Stimulated activated CD8-positive, alpha-beta memory T cell treated with anti-CD3 and anti-CD28 coated beads, Interleukin-4, amount 100 ng/mL, for 48 hours (primary cell): ENCODE measurements at regions not wholly inside any gene's neighbourhood (a gene's known extent, or its start where the extent isn't known, plus 50 kb on each side); places are given as distances from the start of the nearest gene placed in this dataset.
"Not testable (repeated sequence)": the region's sequence is repeated elsewhere in the genome, so short reads cannot be mapped to it uniquely, and the experiment has no call there.

ENCODE experiments used
- DNase-seq: peaks from one replicate; pipeline ENCODE4 v3.0.0-alpha.2; 2020

DNA sequence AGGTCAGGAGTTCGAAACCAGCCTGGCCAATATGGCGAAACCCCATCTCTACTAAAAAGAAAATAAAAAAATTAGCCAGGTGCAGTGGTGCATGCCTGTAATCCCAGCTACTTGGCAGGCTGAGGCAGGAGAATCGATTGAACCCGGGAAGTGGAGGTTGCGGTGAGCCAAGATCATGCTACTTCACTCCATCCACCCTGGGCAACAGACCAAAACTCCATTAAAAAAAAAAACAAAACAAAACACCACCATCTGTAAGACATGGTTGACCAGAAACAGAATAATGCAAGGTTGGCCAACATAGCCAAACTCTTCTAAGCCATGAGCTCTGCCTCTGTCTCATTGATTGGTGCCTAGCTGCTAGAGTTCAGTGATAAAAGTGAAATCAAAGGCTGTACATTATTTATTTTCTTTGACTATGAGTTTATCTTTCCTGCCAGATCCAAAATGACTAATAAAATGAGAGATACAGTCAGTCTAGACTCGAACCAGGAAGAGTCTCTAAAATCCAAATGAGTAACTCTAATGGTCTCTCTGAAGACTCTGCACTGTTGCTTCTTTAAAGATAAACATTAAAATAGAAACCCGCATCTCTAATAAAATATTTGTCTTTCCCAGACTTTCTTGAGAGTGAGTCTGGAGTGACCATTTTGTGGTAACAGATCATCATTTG, 404.7 kb downstream of the DAD1 start:
- no peak for DNase-seq

DNA sequence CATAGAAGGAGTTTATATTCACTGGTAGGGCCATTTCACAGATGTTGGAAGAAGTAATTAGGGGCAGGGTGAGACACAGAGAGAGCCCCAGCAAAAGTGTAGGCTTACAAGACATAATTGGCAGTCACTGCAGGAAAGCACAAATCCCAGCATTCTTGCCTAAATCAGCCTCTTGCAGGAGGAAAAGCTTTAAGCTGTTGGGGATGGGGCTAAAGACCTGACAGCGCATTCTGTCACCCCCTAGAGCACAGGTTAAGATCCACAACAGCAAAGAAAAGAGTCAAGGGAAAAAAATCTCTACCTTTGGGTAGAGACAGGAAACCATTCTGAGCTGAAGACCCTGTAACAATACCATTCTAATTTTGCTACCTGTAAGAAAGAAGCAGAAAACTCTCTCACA, 409.0 kb downstream of the DAD1 start:
- no peak for DNase-seq

DNA sequence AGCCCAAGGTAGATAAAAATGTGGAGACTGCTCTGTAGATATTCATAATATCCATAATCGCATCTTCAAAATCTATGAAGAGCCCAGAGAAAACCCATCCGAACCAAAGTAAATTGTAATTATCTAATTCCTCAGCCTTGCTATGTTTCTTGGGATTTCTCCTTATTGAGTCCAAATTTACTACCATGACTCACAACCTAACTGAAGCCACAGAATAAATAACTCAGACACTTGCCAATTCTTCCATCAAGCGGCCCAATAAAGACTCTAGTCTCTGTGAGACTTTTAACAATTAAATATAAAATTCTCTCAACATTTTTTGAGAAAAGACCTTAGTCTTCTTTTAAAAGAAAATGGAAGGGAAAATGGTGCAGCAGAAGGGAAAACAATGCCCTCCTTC, 409.8 kb downstream of the DAD1 start:
- no peak for DNase-seq

DNA sequence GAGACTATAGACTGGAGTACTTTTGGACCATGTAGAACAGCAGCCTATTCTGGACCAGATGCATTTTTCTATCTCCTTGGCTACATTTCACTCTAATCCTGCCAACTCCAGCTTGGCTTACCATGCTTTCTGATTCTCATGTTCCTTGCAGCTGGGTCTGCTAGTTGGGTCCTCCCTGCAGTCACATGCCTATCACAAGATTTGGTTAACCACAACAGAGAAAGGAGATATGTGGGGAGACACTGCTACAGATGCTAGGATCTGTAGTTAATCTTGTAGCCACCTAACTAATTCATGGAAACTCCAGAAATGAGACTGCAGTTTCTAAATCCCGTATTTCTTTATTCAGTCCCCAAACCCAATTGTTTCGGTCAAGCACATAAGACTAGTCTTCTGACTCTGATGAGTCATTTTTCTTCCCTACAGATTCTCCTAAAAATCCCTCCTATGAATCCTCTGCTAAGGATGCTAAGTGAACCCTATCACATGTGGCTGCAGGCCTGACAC, 410.6 kb downstream of the DAD1 start:
- DNase-seq, result no peak

- no peak for DNase-seq
Observed at GRCh38 chr14:22177870-22178269, 411.2 kb downstream of the DAD1 start.

- no peak for DNase-seq
Observed at GRCh38 chr14:22176957-22177356, 412.1 kb downstream of the DAD1 start.

DNA sequence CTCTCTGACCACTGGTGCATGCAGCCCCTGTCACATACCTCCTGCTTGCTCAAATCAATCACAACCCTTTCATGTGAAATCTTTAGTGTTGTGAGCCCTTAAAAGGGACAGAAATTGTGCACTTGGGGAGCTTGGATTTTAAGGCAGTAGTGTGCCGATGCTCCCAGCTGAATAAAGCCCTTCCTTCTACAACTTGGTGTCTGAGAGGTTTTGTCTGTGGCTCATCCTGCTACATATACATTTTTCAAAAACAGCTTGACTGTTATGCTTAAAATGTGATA, 413.8 kb downstream of the DAD1 start:
- DNase-seq, result not testable (repeated sequence)

GRCh38 chr14:22174412-22175277, 414.4 kb downstream of the DAD1 start:
- DNase-seq, result no peak

GRCh38 chr14:22168092-22168955, 420.7 kb downstream of the DAD1 start:
- DNase-seq, result no peak

GRCh38 chr14:22164616-22165015, 424.4 kb downstream of the DAD1 start:
- no peak for DNase-seq

DNA sequence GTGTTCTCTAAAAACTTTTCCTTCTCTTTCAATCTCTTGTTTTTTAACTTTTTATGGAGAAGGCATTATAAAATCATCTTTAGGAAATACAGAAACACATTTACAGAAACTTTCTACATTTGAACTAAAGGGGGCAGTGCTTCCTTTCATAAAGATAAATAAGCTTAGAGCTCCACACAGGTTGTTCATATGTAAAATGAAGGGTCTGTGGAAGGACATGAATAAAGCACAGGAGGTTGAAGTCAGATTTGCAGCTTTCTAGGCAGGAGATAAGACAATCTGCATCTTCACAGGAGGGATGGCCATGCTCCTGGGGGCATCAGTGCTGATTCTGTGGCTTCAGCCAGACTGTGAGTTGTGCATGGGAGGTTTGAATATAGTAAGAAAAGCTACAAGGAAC, 426.0 kb downstream of the DAD1 start:
- no peak for DNase-seq

DNA sequence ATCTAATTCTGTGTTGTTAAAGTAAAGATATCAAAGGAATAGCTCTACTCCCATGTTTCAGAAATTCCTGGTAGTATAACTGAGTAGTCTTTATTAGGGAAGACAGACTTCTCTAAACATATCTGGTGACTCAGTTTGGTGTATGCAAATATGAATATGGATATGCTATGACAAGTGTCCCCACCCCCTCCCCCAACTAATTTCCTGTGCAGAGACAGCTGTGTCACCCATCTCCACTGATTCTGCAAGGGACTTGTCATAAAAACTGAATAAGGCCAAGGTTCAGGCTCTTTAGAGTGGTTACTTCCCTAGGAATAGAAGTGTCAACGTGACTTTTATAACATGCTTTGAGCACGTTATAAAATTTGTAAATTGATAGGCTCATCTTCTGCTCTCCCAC, 429.1 kb downstream of the DAD1 start:
- no peak for DNase-seq

- no peak for DNase-seq
Observed at GRCh38 chr14:22159099-22159498, 429.9 kb downstream of the DAD1 start.

DNA sequence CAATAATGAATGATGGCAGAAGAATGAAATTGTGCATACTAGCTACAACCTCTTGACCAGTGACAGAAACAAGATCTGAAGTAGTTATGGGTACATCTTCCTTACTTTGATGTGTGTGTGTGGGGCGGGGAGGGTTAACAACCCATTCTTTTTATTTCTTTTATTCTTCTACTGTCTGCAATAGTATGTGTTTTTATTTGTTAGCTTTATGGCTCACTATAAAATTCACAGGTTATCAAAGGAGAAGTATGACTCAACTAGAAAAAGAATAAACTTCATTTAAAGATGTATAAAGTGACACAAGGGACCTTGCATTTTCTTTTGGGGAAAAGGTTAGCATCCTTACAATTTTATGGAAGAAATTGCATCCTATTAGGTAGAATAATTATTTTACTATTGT, 430.5 kb downstream of the DAD1 start:
- no peak for DNase-seq

DNA sequence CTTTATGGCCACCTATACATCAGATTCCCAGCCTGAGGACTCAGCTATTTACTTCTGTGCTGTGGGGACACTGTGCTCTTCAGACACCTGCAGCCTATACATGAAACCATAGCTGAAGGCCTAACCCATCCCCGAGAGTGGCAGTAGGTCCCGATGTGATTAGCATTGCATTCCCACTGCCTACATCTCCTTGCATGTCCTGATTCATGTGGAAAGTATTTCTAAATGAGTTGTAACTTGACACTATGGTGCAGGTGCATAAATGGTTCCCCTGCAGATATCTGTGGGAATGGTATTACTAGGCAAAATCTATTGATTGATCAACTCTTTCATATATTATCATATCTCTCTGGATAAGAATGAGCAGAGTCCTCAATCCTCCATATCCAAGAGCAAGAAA, 433.5 kb downstream of the DAD1 start:
- DNase-seq, result no peak

DNA sequence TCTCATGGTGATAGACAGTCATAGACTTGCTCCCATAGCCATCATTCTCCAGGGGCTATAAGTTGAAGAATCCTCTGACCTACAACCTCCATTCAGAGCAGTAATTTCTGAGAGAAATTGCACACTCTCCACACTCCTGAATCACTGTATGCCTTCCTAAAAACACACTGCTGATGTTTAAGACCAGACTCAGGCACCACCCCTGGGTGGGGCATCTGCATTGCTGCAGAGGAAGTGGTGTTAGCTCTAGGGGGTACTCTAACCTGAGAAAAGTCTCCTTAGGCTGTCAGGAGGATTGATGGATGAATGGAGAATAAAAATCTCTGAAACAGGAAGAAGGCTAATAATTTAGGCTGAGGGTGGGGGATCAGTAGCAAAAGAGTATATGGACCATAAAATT, 436.1 kb downstream of the DAD1 start:
- DNase-seq, result no peak

- DNase-seq, result no peak
Observed at GRCh38 chr14:22152161-22152870, 436.7 kb downstream of the DAD1 start.

DNA sequence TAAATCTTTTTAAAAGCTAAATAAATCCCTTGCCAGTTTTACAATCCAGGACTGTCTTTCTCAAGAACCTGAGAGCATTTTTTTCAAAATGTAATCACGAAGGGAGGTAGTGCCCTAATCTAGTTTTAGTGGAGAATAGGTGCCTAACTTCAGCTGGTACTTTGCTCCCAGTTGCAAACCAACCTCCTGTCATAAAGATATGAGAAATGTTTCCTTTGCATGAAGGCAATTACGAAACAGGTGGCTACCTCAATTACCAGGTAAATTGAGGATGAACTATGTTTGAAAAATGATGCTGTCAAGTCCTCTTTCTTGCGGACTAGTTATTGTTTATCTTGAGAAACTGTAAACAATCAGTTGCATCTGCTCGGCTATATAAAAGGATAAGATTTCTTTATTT, 437.9 kb downstream of the DAD1 start:
- DNase-seq, result no peak

DNA sequence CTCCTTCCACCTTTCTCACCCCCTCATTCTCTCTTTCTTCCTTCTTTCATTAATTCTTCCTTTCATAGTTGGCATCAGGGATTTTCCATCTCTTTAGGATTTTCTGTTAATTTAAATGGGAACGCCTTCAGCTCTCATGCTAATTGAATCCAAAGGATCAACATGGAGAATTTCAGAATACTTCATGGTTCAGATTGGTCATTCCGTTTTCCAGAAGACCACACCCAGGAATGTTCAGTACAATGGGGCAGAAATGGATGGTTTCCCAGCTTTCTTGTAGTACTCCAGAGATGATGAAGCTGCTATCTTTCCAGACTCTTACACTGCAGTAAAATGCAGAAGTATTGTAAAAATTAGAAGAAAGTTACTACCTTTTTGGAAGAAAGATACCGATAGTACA, 440.0 kb downstream of the DAD1 start:
- DNase-seq, result no peak

DNA sequence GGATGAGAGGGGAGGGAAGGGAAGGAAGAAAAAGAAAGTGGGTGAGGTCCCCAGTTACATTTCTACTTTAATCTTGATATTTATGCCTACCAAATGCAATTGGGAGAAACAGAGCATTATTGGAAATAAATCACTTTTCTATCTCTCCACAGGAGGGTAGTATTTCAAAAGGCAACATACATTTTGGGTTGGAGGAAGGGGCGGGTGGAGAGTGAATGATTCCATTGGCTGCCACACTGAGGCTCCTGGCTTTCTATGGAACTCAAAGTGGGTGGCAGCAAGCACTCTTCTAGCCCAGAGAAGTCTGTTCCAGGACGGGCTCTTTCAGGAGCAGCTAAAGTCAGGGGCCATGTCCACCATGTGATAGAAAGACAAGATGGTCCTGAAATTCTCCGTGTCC, 441.3 kb downstream of the DAD1 start:
- DNase-seq, result no peak

- no peak for DNase-seq
Observed at GRCh38 chr14:22143363-22143762, 445.7 kb downstream of the DAD1 start.

- DNase-seq, result no peak
Observed at GRCh38 chr14:22140633-22141032, 448.4 kb downstream of the DAD1 start.
